ENCODE measurements at regions not wholly inside any gene's neighbourhood (a gene's known extent, or its start where the extent isn't known, plus 50 kb on each side); places are given as distances from the start of the nearest gene placed in this dataset.
A peak's percentile ranks its signal among the peaks of the same experiment; 100 is the strongest.

GRCh38 chr13:30551189-30551588 is 66.5 kb upstream of the USPL1 start:
- peak; percentile 64 for TF ChIP-seq CTCF (conservative IDR thresholded peaks at IDR 0.05; ENCODE audit: low read depth, low read length)
- no peak for DNase-seq (ENCODE audit: low read depth)
- no peak overlapping the region for H3K4me3 ChIP-seq (ENCODE audit: low read depth, low read length)

- DNase-seq (ENCODE audit: low read depth): no peak
- no peak overlapping the region for H3K4me3 ChIP-seq (ENCODE audit: low read depth, low read length)
- TF ChIP-seq CTCF (conservative IDR thresholded peaks at IDR 0.05; ENCODE audit: low read depth, low read length): no peak
Observed at GRCh38 chr13:30552567-30552966, 65.2 kb upstream of the USPL1 start.

- no peak for DNase-seq (ENCODE audit: low read depth)
- TF ChIP-seq CTCF (conservative IDR thresholded peaks at IDR 0.05; ENCODE audit: low read depth, low read length): no peak
- no peak overlapping the region for H3K4me3 ChIP-seq (ENCODE audit: low read depth, low read length)
Observed at GRCh38 chr13:30559274-30559673, 58.4 kb upstream of the USPL1 start.

DNA sequence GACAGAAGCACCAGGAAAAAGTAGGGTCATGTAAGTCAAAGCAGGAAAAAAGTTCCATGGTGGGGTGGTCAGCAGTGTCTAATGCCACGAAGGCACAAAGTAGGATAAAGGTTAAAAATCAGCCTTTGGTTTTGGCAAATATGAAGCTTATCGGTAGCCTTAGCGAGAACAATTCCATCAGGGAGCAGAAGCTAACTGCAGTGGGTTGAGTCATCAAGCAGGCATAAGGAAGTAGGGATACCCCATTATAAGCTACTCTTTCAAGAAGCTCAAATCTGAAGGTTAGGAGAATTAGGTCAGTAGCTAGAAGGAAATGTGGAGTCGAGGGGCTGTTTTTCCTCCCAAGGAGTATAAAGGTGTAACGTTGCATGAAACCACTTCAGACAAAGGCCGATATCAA is 57.5 kb upstream of the USPL1 start:
- DNase-seq (ENCODE audit: low read depth): no peak
- TF ChIP-seq CTCF (conservative IDR thresholded peaks at IDR 0.05; ENCODE audit: low read depth, low read length): no peak
- H3K4me3 ChIP-seq (ENCODE audit: low read depth, low read length): no peak overlapping the region

DNA sequence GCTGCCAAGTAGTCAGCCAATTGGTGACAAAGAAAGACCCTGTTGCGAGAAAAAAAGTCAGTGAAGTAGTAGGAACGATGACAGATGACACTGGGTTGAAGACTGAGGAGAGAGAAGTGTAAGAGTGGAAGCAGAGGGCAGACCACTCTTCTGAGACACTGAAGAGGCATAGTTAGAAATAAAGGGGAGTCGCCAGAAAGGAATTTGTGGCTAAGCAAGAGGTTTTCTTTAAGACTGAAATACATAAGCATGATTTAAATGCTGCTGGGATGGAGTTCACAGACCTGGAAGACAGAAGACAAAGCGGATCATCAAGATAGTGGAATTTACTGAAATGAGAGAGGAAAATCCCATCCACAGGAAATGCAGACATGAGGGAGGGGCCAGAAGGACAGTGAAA is 56.2 kb upstream of the USPL1 start:
- H3K4me3 ChIP-seq (ENCODE audit: low read depth, low read length): no peak overlapping the region
- no peak for DNase-seq (ENCODE audit: low read depth)
- TF ChIP-seq CTCF (conservative IDR thresholded peaks at IDR 0.05; ENCODE audit: low read depth, low read length): no peak

DNA sequence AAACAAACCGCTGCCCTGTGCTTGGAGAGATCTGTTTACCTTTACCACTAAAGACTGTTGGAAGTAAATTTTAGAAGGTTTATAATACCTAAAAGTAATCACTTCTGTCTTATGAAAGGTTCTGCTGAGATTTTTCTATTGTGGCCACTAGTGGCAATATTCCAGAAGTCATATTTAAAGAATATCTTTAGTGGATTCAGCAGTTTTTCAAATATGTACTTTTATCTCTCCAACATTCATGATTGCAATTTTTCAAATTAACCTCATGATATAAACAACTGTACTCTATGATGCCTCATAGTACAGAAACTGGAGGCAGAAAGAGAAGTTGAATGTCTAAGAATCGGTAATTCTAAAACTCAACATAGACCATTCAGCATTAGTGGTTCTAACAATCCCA is 53.2 kb upstream of the USPL1 start:
- no peak for DNase-seq (ENCODE audit: low read depth)
- H3K4me3 ChIP-seq (ENCODE audit: low read depth, low read length): no peak overlapping the region
- TF ChIP-seq CTCF (conservative IDR thresholded peaks at IDR 0.05; ENCODE audit: low read depth, low read length): no peak

DNA sequence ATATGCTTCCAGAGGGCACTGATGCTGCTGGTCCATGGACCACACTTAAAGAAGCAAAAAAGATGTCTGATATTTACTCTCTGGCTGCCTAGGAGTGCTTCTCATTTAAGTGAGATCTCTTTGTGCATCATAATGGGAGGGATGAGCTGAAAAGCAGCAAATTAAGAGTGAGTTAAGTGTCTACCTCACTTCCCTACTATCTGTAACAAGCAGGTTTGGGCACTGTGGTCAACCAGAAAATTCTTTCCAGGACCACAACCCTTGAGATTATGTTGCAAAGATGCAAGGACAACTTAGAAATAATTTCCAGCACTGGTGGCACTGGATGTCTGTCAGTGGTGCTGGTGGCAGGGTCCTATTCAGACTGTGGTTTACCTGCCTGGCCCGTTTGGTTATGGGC is 52.1 kb upstream of the USPL1 start:
- no peak overlapping the region for H3K4me3 ChIP-seq (ENCODE audit: low read depth, low read length)
- no peak for TF ChIP-seq CTCF (conservative IDR thresholded peaks at IDR 0.05; ENCODE audit: low read depth, low read length)
- no peak for DNase-seq (ENCODE audit: low read depth)
